Dedifferentiated amniotic fluid mesenchymal stem cell (primary cell): ENCODE measurements at regions not wholly inside any gene's neighbourhood (a gene's known extent, or its start where the extent isn't known, plus 50 kb on each side); places are given as distances from the start of the nearest gene placed in this dataset.
"Not testable (repeated sequence)": the region's sequence is repeated elsewhere in the genome, so short reads cannot be mapped to it uniquely, and the experiment has no call there.

ENCODE experiments used
- DNase-seq: peaks from one replicate; pipeline ENCODE4 v3.0.0-alpha.2; 2016; ENCODE audit errors: extremely low spot score

GRCh38 chr4:53866055-53866454 lies 198.3 kb downstream of the CHIC2 start:
- no peak for DNase-seq

DNA sequence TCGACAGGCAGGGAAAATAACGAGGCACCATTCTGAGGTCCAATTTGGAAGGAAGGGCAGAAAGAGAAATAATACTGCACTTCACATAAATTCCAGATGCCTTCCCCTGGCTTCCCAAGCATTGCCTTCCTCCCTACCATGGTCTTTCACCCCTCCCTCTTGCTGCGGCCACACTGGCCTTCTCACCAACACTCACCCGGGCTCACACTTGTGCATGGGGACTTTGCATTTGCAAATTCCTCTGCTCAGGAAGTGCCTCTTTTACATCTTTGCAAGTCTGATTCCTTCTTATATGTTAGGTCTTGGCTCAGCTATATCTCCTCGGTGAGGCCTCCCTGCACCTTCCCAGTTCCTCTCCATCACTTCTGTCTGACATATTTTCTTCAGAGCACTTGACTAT lies 199.4 kb downstream of the CHIC2 start:
- no peak for DNase-seq

GRCh38 chr4:53863736-53864365 lies 200.6 kb downstream of the CHIC2 start:
- no peak for DNase-seq

GRCh38 chr4:53863158-53863557 lies 201.2 kb downstream of the CHIC2 start:
- DNase-seq: no peak

DNA sequence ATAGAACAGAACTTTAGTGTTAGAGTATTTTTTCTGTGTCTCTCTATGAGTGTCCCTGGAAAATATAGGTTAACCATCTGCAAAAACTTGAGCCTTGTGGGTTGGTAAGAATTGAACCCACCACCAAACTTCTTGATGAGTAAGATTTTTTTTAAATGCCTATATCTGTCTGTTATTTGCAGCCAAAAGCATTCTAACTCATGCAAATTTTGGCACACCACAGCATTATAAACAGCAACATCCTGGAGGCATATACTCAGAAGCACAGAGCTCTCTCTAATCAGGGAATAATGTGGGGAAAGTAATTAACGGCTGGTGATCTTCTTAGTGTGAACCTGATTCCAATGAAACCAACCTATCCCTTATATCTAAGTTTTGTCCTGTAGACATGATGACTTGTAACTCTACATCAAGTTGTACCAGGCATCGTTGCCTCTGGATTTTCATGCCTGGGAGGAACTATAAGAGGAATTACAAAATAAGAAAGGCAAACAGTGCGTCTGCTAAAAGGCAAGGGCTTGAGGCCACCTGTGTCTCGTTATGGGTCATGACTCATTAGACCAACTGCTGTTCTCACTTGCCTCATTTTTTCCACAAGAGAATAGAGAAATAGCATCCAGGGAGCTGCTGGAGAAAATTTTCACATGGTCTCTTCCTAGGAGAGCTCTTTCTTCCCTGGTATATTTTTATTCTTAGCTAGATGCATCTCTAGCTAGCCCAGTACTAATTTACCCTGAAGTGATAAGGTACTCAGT lies 202.4 kb downstream of the CHIC2 start:
- peak; percentile 55 for DNase-seq

GRCh38 chr4:53859305-53859704 lies 205.1 kb downstream of the CHIC2 start:
- DNase-seq: no peak

GRCh38 chr4:53858744-53859143 lies 205.7 kb downstream of the CHIC2 start:
- DNase-seq: no peak

- DNase-seq: peak; percentile 52
Observed at GRCh38 chr4:53855581-53856250, 208.7 kb downstream of the CHIC2 start.

DNA sequence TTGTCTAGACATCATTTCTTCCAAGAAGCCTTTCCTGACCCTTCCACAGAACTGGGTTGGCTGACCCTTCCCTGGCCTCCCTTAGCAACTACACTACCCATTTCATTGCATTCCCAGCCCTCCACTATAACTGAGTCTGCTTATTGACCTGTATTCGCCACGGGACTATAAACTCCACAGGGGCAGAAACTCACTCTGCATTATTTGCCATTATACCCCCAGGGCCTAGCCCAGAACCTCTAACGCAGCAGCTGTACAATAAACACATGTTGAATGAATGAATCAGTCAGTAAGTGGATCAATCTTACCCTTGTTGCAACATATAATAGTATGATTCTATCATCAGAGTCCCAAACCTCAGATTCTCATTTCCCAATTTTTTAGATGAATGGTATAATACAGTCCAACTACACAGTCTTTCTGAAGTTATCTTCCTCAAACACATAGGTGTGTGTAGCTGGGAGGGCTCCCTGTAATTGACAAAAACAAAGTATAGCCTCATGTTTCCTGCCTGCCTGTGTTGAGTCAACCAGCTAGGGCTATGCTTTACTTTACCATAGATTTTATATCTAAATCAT lies 209.3 kb downstream of the CHIC2 start:
- DNase-seq: peak; percentile 47

- DNase-seq: peak; percentile 34
Observed at GRCh38 chr4:53852343-53852742, 212.1 kb downstream of the CHIC2 start.

GRCh38 chr4:53847965-53848364 lies 216.4 kb downstream of the CHIC2 start:
- no peak for DNase-seq

DNA sequence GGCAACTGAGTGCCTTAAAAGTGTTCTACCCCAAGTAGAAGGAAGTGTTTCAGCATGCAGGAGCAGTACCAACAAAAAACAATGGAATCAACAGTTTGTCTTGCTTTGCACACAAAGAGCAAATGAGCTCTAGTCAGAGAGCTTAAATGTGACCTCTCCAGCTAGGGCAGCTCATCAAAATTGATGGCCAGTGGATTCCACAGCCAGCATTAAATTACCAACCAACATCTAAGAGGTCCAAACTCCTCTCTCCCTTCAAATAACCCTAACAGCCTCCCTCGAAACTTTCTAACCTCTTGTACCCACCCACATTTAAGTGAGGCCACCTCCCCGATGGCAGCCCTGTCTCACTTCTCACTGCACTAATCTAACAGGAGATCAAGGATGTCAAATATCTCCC lies 219.9 kb downstream of the CHIC2 start:
- DNase-seq: no peak

- DNase-seq: no peak
Observed at GRCh38 chr4:53844133-53844532, 220.3 kb downstream of the CHIC2 start.

- DNase-seq: no peak
Observed at GRCh38 chr4:53841711-53842110, 222.7 kb downstream of the CHIC2 start.

DNA sequence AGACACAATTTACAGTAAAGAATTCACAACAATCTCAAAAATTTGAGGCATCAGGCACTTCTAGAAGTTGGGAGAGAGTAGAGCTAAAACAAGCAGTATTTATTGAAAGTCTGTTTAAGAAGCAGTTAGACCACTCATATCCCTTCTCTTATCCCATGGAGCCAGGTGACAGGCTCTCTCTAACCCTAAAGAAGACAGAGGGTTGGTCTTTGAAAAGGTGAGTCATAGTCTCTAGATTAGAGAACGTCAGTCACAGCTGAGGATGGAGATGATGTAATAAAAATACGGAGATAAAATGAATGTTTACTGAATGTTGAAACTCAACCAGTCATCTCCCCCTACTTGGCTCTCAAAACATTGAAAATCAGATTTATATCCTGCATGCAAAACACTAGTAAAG lies 223.8 kb downstream of the CHIC2 start:
- DNase-seq: no peak

DNA sequence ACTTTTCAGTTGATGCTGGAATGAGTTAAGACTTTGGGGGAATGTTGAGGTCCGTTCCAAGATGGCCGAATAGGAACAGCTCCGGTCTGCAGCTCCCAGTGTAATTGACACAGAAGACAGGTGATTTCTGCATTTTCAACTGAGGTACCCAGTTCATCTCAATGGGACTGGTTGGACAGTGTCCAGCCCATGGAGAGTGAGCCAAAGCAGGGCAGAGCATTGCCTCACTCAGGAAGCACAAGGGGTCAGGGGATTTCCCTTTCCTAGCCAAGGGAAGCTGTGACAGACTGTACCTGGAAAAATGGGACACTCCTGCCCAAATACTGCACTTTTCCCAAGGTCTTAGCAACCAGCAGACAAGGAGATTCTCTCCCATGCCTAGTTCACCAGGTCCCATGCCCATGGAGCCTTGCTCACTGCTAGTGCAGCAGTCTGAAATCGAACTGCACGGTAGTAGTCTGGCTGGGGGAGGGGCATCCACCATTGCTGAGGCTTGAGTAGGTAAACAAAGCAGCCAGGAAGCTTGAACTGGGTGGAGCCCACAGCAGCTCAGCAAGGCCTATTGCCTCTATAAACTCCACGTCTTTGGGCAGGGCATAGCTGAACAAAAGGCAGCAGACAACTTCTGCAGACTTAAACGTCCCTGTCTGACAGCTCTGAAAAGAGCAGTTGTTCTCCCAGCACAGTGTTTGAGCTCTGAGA lies 231.0 kb downstream of the CHIC2 start:
- not testable (repeated sequence) for DNase-seq

DNA sequence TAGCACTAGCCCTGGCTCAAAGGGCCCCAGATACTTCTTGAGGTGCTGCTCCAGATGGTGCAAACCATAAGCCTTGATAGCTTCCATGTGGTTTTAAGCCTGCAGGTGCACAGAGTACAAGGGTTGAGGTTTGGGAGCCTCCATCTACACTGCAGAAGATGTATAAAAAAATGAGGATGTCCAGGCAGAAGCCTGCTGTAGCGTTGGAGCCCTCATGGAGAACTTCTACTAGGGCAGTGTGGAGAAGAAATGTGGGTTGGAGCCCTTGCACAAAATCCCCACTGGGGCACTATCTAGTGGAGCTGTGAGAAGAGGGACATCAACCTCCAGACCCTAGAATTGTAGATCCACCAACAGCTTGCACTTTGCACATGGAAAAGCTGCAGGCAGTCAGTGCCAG lies 231.9 kb downstream of the CHIC2 start:
- DNase-seq: no peak

- no peak for DNase-seq
Observed at GRCh38 chr4:53830511-53830910, 233.9 kb downstream of the CHIC2 start.

- no peak for DNase-seq
Observed at GRCh38 chr4:53821179-53821851, 230.0 kb upstream of the LNX1 start.

- no peak for DNase-seq
Observed at GRCh38 chr4:53818104-53818503, 226.8 kb upstream of the LNX1 start.

- DNase-seq: no peak
Observed at GRCh38 chr4:53816561-53816960, 225.3 kb upstream of the LNX1 start.
